Muscle layer of duodenum (tissue), 2 donors: ENCODE measurements at regions not wholly inside any gene's neighbourhood (a gene's known extent, or its start where the extent isn't known, plus 50 kb on each side); places are given as distances from the start of the nearest gene placed in this dataset.
"Not testable (repeated sequence)": the region's sequence is repeated elsewhere in the genome, so short reads cannot be mapped to it uniquely, and the experiment has no call there.

Experiments
- H3K27ac ChIP-seq: one replicate; pipeline ENCODE4 v1.7.0; 2013; ENCODE audit warnings: mild to moderate bottlenecking, low read length
- H3K27me3 ChIP-seq: one replicate; pipeline ENCODE4 v1.7.0; 2013; ENCODE audit warnings: low read depth, mild to moderate bottlenecking, control low read depth, low read length
- H3K36me3 ChIP-seq, 2 donors: one replicate each; pipeline ENCODE4 v1.7.0; 2013; ENCODE audit warnings: low read length in 2 of 2, control low read depth in 1 of 2, mild to moderate bottlenecking in 1 of 2; ENCODE audit not compliant: insufficient read depth in 2 of 2, control insufficient read depth in 1 of 2
- H3K4me1 ChIP-seq, 2 donors: one replicate each; pipeline ENCODE4 v1.7.0; 2013; ENCODE audit warnings: low read length in 2 of 2, mild to moderate bottlenecking in 2 of 2, control low read depth in 1 of 2, moderate library complexity in 1 of 2; ENCODE audit not compliant: insufficient read depth in 2 of 2, control insufficient read depth in 1 of 2
- H3K4me3 ChIP-seq, 2 donors: one replicate each; pipeline ENCODE4 v1.7.0; 2013; ENCODE audit warnings: low read length in 2 of 2, low read depth in 1 of 2, mild to moderate bottlenecking in 1 of 2
- H3K9me3 ChIP-seq, 2 donors: one replicate each; pipeline ENCODE4 v1.7.0; 2013; ENCODE audit warnings: low read length in 2 of 2, control low read depth in 1 of 2, mild to moderate bottlenecking in 1 of 2; ENCODE audit not compliant: control insufficient read depth in 1 of 2
- donor health status: healthy.

DNA sequence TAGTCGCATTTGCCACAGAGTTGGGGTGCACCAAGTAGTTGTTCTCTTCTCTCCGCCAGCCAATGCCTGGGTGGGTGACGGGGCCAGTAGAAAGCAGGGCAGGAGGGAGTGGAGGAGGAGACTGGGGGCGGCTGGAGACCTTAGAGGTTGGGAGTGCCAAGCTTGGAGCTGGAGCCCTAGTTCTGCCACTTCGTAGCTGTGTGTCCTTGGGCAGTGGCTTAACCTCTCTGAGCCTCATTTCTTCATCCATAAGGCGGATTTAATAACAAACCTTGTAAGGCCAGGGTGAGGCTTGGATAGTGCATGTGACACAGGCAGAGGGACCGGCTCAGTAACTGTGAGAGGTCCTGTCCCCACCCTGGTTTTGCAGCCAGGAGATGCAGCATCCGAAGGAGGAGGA lies 81.1 kb upstream of the LHX5 start:
- H3K4me3 ChIP-seq = no peak overlapping the region
- peaks cover 0 to 21% of the 10 kb centered on the region in 2 donors for H3K9me3 ChIP-seq
- no peaks in the 10 kb centered on the region for H3K36me3 ChIP-seq
- no peaks in the 10 kb centered on the region for H3K27me3 ChIP-seq
- no peaks in the 10 kb centered on the region for H3K4me1 ChIP-seq
- no peak overlapping the region for H3K27ac ChIP-seq

DNA sequence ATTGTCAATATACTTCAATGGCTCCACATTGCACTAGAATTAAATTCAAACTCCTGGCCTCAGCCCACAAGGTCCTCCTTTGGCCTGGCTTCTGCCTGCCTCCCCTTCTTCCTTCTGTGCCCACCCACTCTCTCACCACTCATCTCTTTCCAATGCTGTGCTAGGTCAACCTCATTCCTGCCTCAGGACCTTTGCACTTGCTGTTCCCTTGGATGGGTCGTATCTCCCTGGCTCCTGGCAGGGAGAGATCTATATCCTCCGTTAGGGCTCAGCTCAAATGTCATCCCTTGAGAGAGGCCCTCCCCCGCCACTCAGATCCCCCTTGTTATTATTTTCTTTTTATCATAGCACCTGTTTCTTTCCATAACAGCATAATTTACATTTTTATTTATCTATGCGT lies 79.9 kb upstream of the LHX5 start:
- no peak overlapping the region for H3K27ac ChIP-seq
- H3K27me3 ChIP-seq = no peaks in the 10 kb centered on the region
- H3K9me3 ChIP-seq = peaks cover 0 to 21% of the 10 kb centered on the region in 2 donors
- no peak overlapping the region for H3K4me3 ChIP-seq
- no peaks in the 10 kb centered on the region for H3K4me1 ChIP-seq
- no peaks in the 10 kb centered on the region for H3K36me3 ChIP-seq

DNA sequence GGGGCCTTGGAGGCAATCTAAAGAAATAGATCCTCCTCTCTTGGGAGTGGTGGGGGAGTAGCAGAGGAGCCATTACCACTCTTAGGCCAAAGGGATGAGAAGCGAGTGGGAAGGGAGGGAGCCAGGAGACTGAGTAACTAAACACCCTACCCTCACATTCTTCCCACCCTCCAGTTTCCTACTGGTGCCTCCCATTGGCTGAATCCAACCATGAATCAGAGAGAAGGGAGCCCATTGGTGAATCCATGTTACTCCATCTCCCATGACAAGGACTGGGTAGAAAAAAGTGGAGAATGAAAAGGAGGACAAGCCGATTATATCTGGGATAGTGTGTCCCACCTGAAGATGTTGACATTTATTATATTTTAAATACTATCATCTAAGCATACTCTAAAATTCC lies 76.8 kb upstream of the LHX5 start:
- H3K4me3 ChIP-seq = no peak overlapping the region
- H3K4me1 ChIP-seq = no peaks in the 10 kb centered on the region
- peaks cover 0 to 22% of the 10 kb centered on the region in 2 donors for H3K9me3 ChIP-seq
- H3K27me3 ChIP-seq = no peaks in the 10 kb centered on the region
- no peaks in the 10 kb centered on the region for H3K36me3 ChIP-seq
- no peak overlapping the region for H3K27ac ChIP-seq

DNA sequence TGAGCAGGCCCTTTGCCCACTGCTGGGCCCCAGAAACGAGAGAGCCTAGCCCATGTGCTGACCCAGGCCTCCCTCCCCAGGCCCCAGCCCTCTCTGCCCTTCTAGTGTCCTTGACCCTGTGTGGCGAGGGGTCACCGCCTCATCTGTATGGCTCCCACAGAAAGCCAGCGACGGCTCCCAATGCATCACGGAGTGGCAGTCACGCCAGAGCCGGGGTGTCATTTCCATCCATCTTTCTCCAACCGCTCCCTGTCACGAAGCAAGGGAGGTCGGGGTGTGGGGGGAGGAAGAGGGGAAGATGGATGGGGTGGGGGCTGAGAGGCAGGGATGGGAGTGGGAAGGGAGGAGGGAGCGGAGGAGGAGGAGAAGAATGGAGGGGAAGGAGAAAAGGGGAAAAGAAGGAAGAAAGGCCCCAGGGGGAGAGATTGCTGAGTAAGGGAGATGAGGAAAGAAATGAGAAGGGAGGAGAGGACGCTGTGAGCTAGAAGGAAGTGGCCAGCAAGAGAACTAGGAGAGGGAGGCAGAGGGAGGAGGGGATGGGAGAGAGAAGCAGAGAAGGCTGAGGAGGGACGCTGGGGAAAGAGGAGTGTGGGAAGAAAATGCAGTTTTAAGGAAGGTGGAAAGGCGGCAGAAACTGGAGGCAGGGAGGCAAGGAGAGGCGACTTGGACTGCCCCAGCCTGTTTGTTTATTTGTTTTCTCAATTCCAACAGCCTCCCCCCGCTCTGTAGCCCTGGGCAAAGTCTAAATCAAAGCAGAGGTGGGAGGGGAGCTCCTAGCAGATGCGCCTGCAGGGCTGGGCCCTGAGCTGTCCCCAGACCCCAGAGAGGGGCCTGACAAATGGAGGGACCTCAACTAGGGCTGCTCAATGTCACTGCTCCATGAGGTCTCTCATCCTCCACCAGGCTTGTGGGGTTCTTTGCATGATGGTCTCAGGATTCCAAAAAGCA lies 75.5 kb upstream of the LHX5 start:
- H3K4me3 ChIP-seq = no peak overlapping the region
- no peaks in the 10 kb centered on the region for H3K36me3 ChIP-seq
- H3K4me1 ChIP-seq = no peaks in the 10 kb centered on the region

DNA sequence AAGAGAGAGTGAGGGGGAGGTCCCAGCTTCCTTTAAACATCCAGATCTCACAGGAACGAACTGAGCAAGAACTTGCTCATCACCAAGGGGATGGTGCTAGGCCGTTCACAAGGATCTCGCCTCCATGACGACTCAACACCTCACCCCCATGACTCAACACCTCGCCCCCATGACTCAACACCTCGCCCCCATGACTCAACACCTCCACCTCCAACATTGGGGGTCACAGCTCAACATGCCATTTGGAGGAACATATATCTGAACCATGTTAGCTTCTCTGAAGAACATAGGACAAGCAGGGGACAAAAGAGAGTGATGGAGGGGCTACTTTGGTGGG lies 66.0 kb upstream of the LHX5 start:
- Histone ChIP-seq H3K36me3 (no peaks in the 10 kb centered on the region), H3K9me3 (peaks cover 4 to 14% of the 10 kb centered on the region in 2 donors), H3K4me3 (no peak overlapping the region), H3K27me3 (no peaks in the 10 kb centered on the region), H3K27ac (no peak overlapping the region), H3K4me1 (no peaks in the 10 kb centered on the region)

More for the DNA sequence above, 75.5 kb upstream of the LHX5 start:
- Histone ChIP-seq H3K27me3 (no peaks in the 10 kb centered on the region), H3K9me3 (peaks cover 0 to 22% of the 10 kb centered on the region in 2 donors), H3K27ac (no peak overlapping the region)

DNA sequence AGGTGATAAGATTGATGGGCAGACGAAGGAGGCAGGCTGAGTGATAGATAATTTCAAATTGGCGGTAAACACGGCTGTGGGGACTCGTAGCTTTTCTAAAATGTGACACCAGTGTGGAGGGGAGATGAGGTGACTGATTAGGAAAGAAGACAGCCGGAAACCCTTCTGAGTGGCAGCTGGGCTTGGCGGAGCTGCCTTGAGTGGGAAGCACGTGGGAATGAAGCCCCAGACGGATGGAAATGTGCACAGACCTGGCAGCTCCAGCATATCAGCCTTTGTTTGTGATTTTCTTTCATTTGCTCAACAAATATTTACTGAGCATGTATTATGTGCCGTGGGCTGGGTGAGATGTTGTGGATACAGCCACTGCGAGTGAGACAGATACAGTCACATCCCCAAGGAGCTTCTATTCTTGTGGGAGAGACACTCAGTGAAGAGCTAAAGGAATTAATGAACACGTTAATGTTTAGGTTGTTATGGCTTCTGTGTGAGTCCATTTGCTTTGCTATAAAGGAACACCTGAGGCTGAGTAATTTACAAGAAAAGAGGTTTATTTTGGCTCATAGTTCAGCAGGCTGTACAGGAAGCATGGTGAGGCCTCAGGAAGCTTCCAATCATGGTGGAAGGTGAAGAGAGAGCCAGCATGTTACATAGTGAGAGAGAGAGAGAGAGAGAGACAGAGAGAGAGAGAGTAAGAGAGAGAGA lies 65.5 kb upstream of the LHX5 start:
- no peak overlapping the region for H3K4me3 ChIP-seq
- H3K4me1 ChIP-seq = no peaks in the 10 kb centered on the region
- peaks cover 4 to 14% of the 10 kb centered on the region in 2 donors for H3K9me3 ChIP-seq
- no peaks in the 10 kb centered on the region for H3K27me3 ChIP-seq
- H3K36me3 ChIP-seq = no peaks in the 10 kb centered on the region
- H3K27ac ChIP-seq = no peak overlapping the region

DNA sequence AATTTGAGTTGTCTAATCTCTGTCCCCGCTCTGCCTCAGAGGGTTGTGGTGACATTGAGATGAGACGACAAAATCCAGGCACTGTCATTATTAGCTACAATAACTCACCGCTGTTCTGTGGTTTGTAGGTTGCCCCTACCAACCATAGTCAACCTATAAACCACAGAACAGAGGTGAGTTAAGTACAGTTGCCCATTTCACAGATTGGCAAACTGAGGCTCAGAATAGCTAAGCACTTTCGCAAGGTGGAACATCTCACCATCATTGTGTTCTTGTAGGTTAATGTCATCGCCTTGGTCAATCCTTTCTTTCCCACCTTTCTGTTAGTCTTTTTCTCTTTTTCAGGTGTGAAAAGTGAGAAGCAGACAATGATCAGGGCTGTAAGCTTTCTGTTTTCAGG lies 63.4 kb upstream of the LHX5 start:
- Histone ChIP-seq H3K4me1 (no peaks in the 10 kb centered on the region), H3K27ac (no peak overlapping the region), H3K4me3 (no peak overlapping the region), H3K9me3 (peaks cover 3 to 14% of the 10 kb centered on the region in 2 donors), H3K27me3 (no peaks in the 10 kb centered on the region), H3K36me3 (no peaks in the 10 kb centered on the region)

DNA sequence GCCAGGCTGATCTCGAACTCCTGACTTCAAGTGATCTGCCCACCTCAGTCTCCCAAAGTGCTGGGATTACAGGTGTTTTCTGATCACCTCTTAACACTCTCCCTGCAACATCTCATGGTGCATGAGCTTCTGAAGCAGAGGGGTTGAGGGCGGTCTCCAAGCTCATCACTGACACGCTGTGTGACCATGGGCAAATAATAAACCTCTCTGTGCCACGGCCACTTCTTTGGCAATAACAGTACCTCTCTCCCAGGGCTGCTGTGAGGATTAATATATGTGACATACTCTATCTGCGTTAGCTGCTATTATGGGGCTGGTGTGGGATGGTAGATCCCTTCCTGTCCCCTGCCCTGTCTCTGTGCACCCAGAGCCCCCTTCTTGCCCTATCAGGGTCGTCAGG lies 62.9 kb upstream of the LHX5 start:
- peaks cover 0 to 14% of the 10 kb centered on the region in 2 donors for H3K9me3 ChIP-seq
- no peak overlapping the region for H3K27ac ChIP-seq
- H3K36me3 ChIP-seq = no peaks in the 10 kb centered on the region
- no peaks in the 10 kb centered on the region for H3K27me3 ChIP-seq
- no peak overlapping the region for H3K4me3 ChIP-seq
- no peaks in the 10 kb centered on the region for H3K4me1 ChIP-seq

DNA sequence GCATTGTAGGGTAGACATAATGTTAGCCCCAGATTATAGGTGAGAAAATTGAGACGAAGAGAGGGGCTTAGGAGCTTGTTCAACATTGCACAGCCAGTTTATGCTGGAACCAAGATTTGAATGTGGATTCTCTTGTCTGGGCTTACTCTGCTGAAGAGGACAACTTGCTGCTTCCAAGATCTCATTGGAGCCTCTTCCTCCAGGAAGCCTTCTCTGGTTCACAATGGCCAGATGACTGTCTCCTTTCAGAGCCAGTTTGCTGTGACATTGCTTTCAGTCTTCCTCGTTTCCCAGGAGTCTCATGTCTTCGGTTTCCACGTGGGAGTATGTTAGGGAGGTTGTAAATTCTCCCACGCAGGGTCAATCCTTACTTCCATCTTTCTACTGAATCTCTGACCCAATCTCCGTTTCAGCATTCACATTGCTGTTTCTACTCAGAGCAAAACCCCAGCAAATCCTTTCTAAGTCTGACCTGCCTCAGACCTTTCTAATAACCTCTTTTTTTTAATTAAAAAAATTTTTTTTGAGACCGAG lies 62.2 kb upstream of the LHX5 start:
- no peaks in the 10 kb centered on the region for H3K27me3 ChIP-seq
- no peak overlapping the region for H3K4me3 ChIP-seq
- H3K36me3 ChIP-seq = no peaks in the 10 kb centered on the region
- no peak overlapping the region for H3K27ac ChIP-seq
- H3K9me3 ChIP-seq = peaks cover 0 to 10% of the 10 kb centered on the region in 2 donors
- H3K4me1 ChIP-seq = no peaks in the 10 kb centered on the region

DNA sequence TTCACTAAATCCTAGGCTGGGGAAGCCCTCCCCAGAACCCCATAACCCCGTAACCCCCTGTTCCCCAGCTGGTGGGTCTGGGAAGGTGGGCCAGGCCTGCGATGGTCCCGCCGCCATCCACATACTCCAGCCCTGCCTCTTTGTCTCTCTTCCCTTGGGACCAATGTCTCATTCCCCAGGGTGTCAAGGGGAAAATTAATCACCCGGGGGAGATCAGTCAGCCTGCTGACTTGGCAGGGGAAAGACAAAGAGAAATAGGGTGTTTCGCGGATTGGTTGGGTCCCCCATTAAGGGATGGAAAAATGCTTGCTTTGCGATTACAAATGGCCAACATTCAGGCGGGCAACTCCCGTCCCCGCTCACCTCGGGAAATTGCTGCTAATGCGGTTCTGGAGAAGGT lies 60.6 kb upstream of the LHX5 start:
- Histone ChIP-seq H3K9me3 (no peaks in the 10 kb centered on the region), H3K27ac (no peak overlapping the region), H3K27me3 (peaks cover 7% of the 10 kb centered on the region), H3K4me1 (no peaks in the 10 kb centered on the region), H3K4me3 (no peak overlapping the region), H3K36me3 (no peaks in the 10 kb centered on the region)

DNA sequence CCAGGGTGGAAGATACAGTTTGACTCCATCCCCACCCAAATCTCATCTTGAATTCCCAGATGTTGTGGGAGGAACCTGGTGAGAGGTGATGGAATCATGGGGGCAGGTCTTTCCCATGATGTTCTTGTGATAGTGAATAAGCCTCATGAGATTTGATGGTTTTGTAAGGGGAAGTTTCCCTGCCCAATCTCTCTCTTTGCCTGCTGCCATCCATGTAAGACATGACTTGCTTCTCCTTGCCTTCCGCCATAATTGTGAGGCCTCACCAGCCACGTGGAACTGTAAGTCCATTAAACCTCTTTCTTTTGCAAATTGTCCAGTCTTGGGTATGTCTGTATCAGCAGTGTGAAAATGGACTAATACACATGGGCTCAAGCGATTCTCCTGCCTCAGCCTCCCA lies 59.4 kb upstream of the LHX5 start:
- H3K36me3 ChIP-seq, H3K9me3 ChIP-seq, H3K27ac ChIP-seq, H3K4me3 ChIP-seq, H3K4me1 ChIP-seq, H3K27me3 ChIP-seq: not testable (repeated sequence)
